Stomach (tissue), 4 donors: ENCODE measurements at regions not wholly inside any gene's neighbourhood (a gene's known extent, or its start where the extent isn't known, plus 50 kb on each side); places are given as distances from the start of the nearest gene placed in this dataset.

Source experiments
- EP300 ChIP-seq: sonication (generic); formaldehyde crosslinking; IDR thresholded peaks from one replicate; pipeline ENCODE4 v1.6.1; 2017; ENCODE audit warnings: antibody characterized with exemption
- POLR2AphosphoS5 ChIP-seq, 3 donors: sonication (generic); formaldehyde crosslinking; IDR thresholded peaks; one replicate each; pipeline ENCODE4 v1.6.1; 2016; ENCODE audit warnings: antibody characterized with exemption in 3 of 3
- TF ChIP-seq, protein P1 (sequence below), 7 experiments: fragments of 450-650 bp in 4 of 7; fragments of 200-600 bp in 3 of 7; sonication (generic) in 3 of 7; IDR thresholded peaks; one replicate each; pipeline ENCODE4 v1.5.1; 2016 to 2019; ENCODE audit warnings: antibody characterized with exemption in 7 of 7, control low read depth in 2 of 7, mild to moderate bottlenecking in 1 of 7

GRCh38 chr13:103406967-103407366, 340.8 kb upstream of the SLC10A2 start:
- TF ChIP-seq, protein P1, sequence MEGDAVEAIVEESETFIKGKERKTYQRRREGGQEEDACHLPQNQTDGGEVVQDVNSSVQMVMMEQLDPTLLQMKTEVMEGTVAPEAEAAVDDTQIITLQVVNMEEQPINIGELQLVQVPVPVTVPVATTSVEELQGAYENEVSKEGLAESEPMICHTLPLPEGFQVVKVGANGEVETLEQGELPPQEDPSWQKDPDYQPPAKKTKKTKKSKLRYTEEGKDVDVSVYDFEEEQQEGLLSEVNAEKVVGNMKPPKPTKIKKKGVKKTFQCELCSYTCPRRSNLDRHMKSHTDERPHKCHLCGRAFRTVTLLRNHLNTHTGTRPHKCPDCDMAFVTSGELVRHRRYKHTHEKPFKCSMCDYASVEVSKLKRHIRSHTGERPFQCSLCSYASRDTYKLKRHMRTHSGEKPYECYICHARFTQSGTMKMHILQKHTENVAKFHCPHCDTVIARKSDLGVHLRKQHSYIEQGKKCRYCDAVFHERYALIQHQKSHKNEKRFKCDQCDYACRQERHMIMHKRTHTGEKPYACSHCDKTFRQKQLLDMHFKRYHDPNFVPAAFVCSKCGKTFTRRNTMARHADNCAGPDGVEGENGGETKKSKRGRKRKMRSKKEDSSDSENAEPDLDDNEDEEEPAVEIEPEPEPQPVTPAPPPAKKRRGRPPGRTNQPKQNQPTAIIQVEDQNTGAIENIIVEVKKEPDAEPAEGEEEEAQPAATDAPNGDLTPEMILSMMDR (IDR thresholded peaks at IDR 0.05) = no peak
- TF ChIP-seq POLR2AphosphoS5 (IDR thresholded peaks at IDR 0.05) (no peak), EP300 (no peak)
